Upper lobe of left lung (tissue), 6 donors: ENCODE measurements at regions not wholly inside any gene's neighbourhood (a gene's known extent, or its start where the extent isn't known, plus 50 kb on each side); places are given as distances from the start of the nearest gene placed in this dataset.

Experiments used
- ATAC-seq, 2 donors: fragments of 200-7000 bp; cut with Tn5 transposase; one replicate each; pipeline ENCODE4 v1.9.1; 2022; ENCODE audit warnings: mild to moderate bottlenecking in 2 of 2, moderate library complexity in 2 of 2; ENCODE audit not compliant: low FRiP score in 2 of 2
- DNase-seq, 2 donors: peaks; one replicate each; pipeline ENCODE4 v3.0.0-alpha.2; 2019 to 2020
- H3K27ac ChIP-seq, 4 donors: fragments of 200-600 bp; sonication (generic); one replicate each; pipeline ENCODE4 v1.5.1; 2016 to 2019
- H3K27me3 ChIP-seq, 4 donors: fragments of 200-600 bp; sonication (generic); one replicate each; pipeline ENCODE4 v1.5.1; 2017 to 2019
- H3K36me3 ChIP-seq, 4 donors: fragments of 200-600 bp; sonication (generic); one replicate each; pipeline ENCODE4 v1.5.1; 2016 to 2019
- H3K4me1 ChIP-seq, 4 donors: fragments of 200-600 bp; sonication (generic); one replicate each; pipeline ENCODE4 v1.5.1; 2018 to 2019
- H3K4me3 ChIP-seq, 4 donors: fragments of 200-600 bp; sonication (generic); one replicate each; pipeline ENCODE4 v1.5.1; 2017 to 2019; ENCODE audit warnings: mild to moderate bottlenecking in 2 of 4, moderate library complexity in 1 of 4
- H3K9me3 ChIP-seq, 4 donors: fragments of 200-600 bp; sonication (generic); one replicate each; pipeline ENCODE4 v1.5.1; 2018 to 2019
- EP300 ChIP-seq, 4 donors: sonication (generic); formaldehyde crosslinking; IDR thresholded peaks; one replicate each; pipeline ENCODE4 v1.5.1; 2017; ENCODE audit warnings: antibody characterized with exemption in 4 of 4, control low read depth in 2 of 4
- POLR2A ChIP-seq, 4 donors: fragments of 450-650 bp; IDR thresholded peaks; one replicate each; pipeline ENCODE4 v1.5.1; 2016 to 2017; ENCODE audit warnings: antibody characterized with exemption in 4 of 4, mild to moderate bottlenecking in 2 of 4
- POLR2AphosphoS5 ChIP-seq, 2 donors: sonication (generic); formaldehyde crosslinking; IDR thresholded peaks; one replicate each; pipeline ENCODE4 v1.5.1; 2017; ENCODE audit warnings: antibody characterized with exemption in 2 of 2
- WGBS, 2 donors: methylation state at CpG; one replicate each; pipeline ENCODE4 v1.1.5; 2017 to 2018; 5-methylcytosine and 5-hydroxymethylcytosine counted together
- TF ChIP-seq, protein P1 (sequence below), 6 experiments: fragments of 450-650 bp in 4 of 6; fragments of 200-600 bp in 2 of 6; sonication (generic) in 2 of 6; IDR thresholded peaks; one replicate each; pipeline ENCODE4 v1.5.1; 2016 to 2019; ENCODE audit warnings: antibody characterized with exemption in 6 of 6
- donor health status: DM: no; HTN: no; CAD: no; lungs with moderate emphysema.
- donor health status: DM: no; HTN: yes; CAD: no; lungs with severe emphysema.

- WGBS, 2 donors: 65 to 69% methylated on average over 3 of the region's 3 CpGs
- H3K4me1 ChIP-seq: no peaks in the 10 kb centered on the region
- ATAC-seq (no peak), DNase-seq (no peak)
- no peaks in the 10 kb centered on the region for H3K9me3 ChIP-seq
- TF ChIP-seq, protein P1, sequence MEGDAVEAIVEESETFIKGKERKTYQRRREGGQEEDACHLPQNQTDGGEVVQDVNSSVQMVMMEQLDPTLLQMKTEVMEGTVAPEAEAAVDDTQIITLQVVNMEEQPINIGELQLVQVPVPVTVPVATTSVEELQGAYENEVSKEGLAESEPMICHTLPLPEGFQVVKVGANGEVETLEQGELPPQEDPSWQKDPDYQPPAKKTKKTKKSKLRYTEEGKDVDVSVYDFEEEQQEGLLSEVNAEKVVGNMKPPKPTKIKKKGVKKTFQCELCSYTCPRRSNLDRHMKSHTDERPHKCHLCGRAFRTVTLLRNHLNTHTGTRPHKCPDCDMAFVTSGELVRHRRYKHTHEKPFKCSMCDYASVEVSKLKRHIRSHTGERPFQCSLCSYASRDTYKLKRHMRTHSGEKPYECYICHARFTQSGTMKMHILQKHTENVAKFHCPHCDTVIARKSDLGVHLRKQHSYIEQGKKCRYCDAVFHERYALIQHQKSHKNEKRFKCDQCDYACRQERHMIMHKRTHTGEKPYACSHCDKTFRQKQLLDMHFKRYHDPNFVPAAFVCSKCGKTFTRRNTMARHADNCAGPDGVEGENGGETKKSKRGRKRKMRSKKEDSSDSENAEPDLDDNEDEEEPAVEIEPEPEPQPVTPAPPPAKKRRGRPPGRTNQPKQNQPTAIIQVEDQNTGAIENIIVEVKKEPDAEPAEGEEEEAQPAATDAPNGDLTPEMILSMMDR (IDR thresholded peaks at IDR 0.05): no peak
- TF ChIP-seq POLR2AphosphoS5 (IDR thresholded peaks at IDR 0.05) (no peak), EP300 (IDR thresholded peaks at IDR 0.05) (no peak), POLR2A (IDR thresholded peaks at IDR 0.05) (no peak)
- no peaks in the 10 kb centered on the region for H3K27me3 ChIP-seq
- no peak overlapping the region for H3K27ac ChIP-seq
- no peak overlapping the region for H3K4me3 ChIP-seq
- no peaks in the 10 kb centered on the region for H3K36me3 ChIP-seq
Observed at GRCh38 chr4:145427991-145428390, 53.7 kb upstream of the SMAD1 start.

- H3K4me3 ChIP-seq: no peak overlapping the region
- TF ChIP-seq EP300 (IDR thresholded peaks at IDR 0.05): no peak
- TF ChIP-seq POLR2A (IDR thresholded peaks at IDR 0.05): no peak
- TF ChIP-seq, protein P1 (IDR thresholded peaks at IDR 0.05): no peak
- TF ChIP-seq POLR2AphosphoS5 (IDR thresholded peaks at IDR 0.05): no peak
- H3K27ac ChIP-seq: no peak overlapping the region
- WGBS, 2 donors: 77 to 80% methylated on average over 2 of the region's 2 CpGs
- H3K4me1 ChIP-seq: no peaks in the 10 kb centered on the region
- no peak for DNase-seq
- no peaks in the 10 kb centered on the region for H3K9me3 ChIP-seq
- ATAC-seq: no peak
- no peaks in the 10 kb centered on the region for H3K36me3 ChIP-seq
- H3K27me3 ChIP-seq: no peaks in the 10 kb centered on the region
Observed at GRCh38 chr4:145427221-145427620, 54.4 kb upstream of the SMAD1 start.

DNA sequence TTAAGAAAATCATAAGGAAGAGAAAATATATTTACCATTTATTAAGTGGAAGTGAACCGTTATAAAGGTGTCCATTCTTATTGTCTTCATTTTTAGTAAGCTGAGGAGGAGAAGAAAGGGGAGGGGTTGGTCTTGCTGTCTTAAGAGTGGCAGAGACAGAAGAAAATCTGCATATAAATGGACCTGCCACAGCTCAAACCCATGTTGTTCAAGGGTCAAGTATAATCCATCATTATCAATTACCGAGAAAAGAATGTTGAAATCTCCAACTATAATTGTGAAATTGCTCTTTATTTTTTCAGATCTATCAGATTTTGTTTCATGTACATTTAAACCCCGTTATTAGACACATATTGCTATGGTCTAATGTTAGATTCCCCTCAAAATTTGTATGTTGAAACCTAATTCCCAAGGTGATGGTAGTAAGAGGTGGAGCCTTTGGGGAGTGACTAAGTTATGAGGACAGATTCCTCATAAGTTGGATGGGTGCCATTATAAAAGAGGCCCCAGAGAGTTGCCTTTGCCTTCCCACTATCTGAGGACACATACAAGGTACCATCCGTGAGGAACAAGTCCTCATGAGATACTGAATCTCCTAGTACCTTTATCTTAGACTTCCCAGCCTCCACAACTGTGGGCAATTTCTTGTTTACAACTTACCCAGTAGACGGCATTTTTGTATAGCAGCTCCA, 58.5 kb upstream of the SMAD1 start:
- no peak for ATAC-seq
- no peaks in the 10 kb centered on the region for H3K9me3 ChIP-seq
- DNase-seq: no peak
- no peak overlapping the region for H3K4me3 ChIP-seq
- H3K27ac ChIP-seq: no peak overlapping the region
- H3K36me3 ChIP-seq: no peaks in the 10 kb centered on the region
- TF ChIP-seq, protein P1 (IDR thresholded peaks at IDR 0.05): no peak
- TF ChIP-seq POLR2AphosphoS5 (IDR thresholded peaks at IDR 0.05): no peak
- TF ChIP-seq EP300 (IDR thresholded peaks at IDR 0.05): no peak
- TF ChIP-seq POLR2A (IDR thresholded peaks at IDR 0.05): no peak
- no peaks in the 10 kb centered on the region for H3K4me1 ChIP-seq
- 87 to 88% methylated on average over 5 of the region's 5 CpGs for WGBS, 2 donors
- no peaks in the 10 kb centered on the region for H3K27me3 ChIP-seq

DNA sequence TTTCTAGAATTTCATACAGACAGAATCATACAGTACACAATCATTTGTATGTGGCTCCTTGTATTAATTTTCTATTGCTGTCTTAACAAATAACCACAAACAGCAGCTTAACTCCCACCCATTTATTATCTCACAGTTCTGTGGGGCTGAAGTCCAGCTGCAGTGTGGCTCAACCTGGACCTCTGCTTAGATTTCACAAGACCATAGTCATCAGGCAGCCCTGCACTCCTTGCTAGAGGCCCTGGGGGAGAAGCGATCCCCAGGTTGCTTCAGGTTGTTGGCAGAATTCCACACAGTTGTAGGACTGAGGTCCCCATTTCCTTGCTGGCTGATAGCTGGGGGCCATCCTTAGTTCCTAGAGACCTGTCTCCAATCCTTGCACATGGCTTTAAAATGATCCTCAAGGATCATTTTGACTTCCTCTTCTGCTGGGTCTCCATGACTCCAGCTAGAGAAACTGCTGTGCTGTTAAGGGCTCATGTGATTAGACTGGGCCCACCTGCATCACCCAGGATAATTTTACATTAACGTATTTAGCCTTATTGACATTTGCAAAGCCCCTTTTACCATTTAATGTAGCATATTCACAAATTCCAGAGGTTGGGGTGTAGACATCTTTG, 60.9 kb upstream of the SMAD1 start:
- Histone ChIP-seq H3K4me3 (no peak overlapping the region), H3K27me3 (no peaks in the 10 kb centered on the region), H3K27ac (no peak overlapping the region), H3K9me3 (no peaks in the 10 kb centered on the region), H3K36me3 (no peaks in the 10 kb centered on the region), H3K4me1 (no peaks in the 10 kb centered on the region)
- ATAC-seq (no peak), DNase-seq (no peak)
- 77 to 79% methylated on average over 2 of the region's 2 CpGs for WGBS, 2 donors
- TF ChIP-seq POLR2A (IDR thresholded peaks at IDR 0.05) (no peak), EP300 (IDR thresholded peaks at IDR 0.05) (no peak), POLR2AphosphoS5 (IDR thresholded peaks at IDR 0.05) (no peak)
- TF ChIP-seq, protein P1 (IDR thresholded peaks at IDR 0.05): no peak

DNA sequence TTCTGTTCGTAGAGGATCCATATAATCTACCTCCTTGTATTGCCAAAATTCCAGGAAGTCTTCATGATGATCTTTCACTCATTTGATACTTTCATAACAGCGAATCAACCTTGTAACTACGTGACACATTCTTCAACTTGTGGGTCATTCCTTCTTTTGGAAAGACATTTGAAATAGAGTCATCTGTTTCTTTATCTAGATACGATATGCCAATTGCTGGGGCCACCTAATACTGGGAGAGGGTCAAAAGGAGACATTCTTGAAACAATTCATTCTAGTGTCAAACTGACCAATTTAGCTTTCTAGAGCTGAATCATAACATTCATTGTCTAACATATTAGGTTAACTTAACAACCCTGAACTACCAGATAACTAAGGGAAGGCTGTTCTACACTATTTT, 62.9 kb upstream of the SMAD1 start:
- H3K27me3 ChIP-seq: no peaks in the 10 kb centered on the region
- no peaks in the 10 kb centered on the region for H3K36me3 ChIP-seq
- no peak for ATAC-seq
- H3K9me3 ChIP-seq: no peaks in the 10 kb centered on the region
- WGBS, 2 donors: 81 to 85% methylated on average over 4 of the region's 4 CpGs
- TF ChIP-seq POLR2AphosphoS5 (IDR thresholded peaks at IDR 0.05) (no peak), EP300 (IDR thresholded peaks at IDR 0.05) (no peak), POLR2A (IDR thresholded peaks at IDR 0.05) (no peak)
- TF ChIP-seq, protein P1 (IDR thresholded peaks at IDR 0.05): no peak
- DNase-seq: no peak
- no peak overlapping the region for H3K4me3 ChIP-seq
- H3K4me1 ChIP-seq: no peaks in the 10 kb centered on the region
- H3K27ac ChIP-seq: no peak overlapping the region
